ENCODE measurements at regions not wholly inside any gene's neighbourhood (a gene's known extent, or its start where the extent isn't known, plus 50 kb on each side); places are given as distances from the start of the nearest gene placed in this dataset.

- TF ChIP-seq ZNF462 (CRISPR knock-in tag; IDR thresholded peaks at IDR 0.05) (no peak), POLR2AphosphoS5 (IDR thresholded peaks at IDR 0.05; ENCODE audit: low read depth) (no peak), EZH2phosphoT487 (IDR thresholded peaks at IDR 0.05; ENCODE audit: unreplicated experiment) (no peak)
Observed at GRCh38 chr3:159739969-159740368, 248.7 kb upstream of the IL12A start (continued).

GRCh38 chr3:159741281-159741680 is 247.4 kb upstream of the IL12A start:
- H3K4me1 ChIP-seq (ENCODE audit: insufficient read depth), result peaks cover 11% of the 10 kb centered on the region
- H3K36me3 ChIP-seq (ENCODE audit: insufficient read depth), result no peaks in the 10 kb centered on the region
- H3K27me3 ChIP-seq (ENCODE audit: insufficient read depth), result no peaks in the 10 kb centered on the region
- H3K4me1 Mint-ChIP-seq, result peaks cover 22% of the 10 kb centered on the region
- no peak for DNase-seq (ENCODE audit: low spot score)
- H3K27me3 Mint-ChIP-seq (ENCODE audit: insufficient read depth, low read depth, poor library complexity), result peaks cover 4% of the 10 kb centered on the region
- no peak for TF ChIP-seq NANOG (IDR thresholded peaks at IDR 0.05; ENCODE audit: borderline replicate concordance)
- no peak for TF ChIP-seq REST (IDR thresholded peaks at IDR 0.05; ENCODE audit: unreplicated experiment)
- no peak for TF ChIP-seq ETS1 (IDR thresholded peaks at IDR 0.05)
- no peak for TF ChIP-seq STAT1 (IDR thresholded peaks at IDR 0.05; ENCODE audit: unreplicated experiment)
- H3K9me3 Mint-ChIP-seq, result no peaks in the 10 kb centered on the region
- no peak overlapping the region for H3K4me3 ChIP-seq
- H3K27ac Mint-ChIP-seq, result no peak overlapping the region
- H3K27ac ChIP-seq (ENCODE audit: low read depth), result no peak overlapping the region
- H4K20me1 ChIP-seq (replicated peaks; ENCODE audit: insufficient read depth), result no peaks in the 10 kb centered on the region
- no peak overlapping the region for H2AFZ ChIP-seq
- ATAC-seq, result no peak
- H3K36me3 Mint-ChIP-seq (ENCODE audit: low read depth), result no peaks in the 10 kb centered on the region
- no peaks in the 10 kb centered on the region for H3F3A ChIP-seq (replicated peaks; ENCODE audit: low read depth)
- 0 out of 2 replicates have a peak, but pooled peaks cover 3% of the 10 kb centered on the region for H3K9me2 ChIP-seq (ENCODE audit: insufficient read depth)
- H3K4me2 ChIP-seq, result no peak overlapping the region
- no peaks in the 10 kb centered on the region for H3K79me2 ChIP-seq (replicated peaks; ENCODE audit: insufficient read depth)
- H3K4me3 Mint-ChIP-seq, result no peak overlapping the region
